ENCODE measurements at regions not wholly inside any gene's neighbourhood (a gene's known extent, or its start where the extent isn't known, plus 50 kb on each side); places are given as distances from the start of the nearest gene placed in this dataset.

DNA sequence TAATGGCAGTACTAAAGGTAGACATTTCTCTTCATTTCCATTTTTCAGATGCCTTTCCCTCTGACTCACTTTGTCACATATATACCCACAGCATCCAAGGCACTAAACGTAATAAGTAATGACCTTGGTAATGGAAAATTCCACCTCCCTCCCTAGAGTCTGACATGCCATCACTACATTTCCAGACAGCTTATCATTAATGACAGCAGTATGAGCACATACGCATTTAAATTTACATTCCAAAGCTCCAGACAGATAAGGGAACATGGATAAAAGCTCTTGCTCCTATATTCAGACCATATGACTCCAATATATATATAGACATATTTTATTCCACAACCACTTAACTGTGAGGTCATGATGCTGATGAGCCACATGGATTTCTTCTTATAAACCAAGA lies 191.7 kb upstream of the GORAB start:
- TF ChIP-seq EZH2 (IDR thresholded peaks at IDR 0.05; ENCODE audit: low read depth, unreplicated experiment) (no peak), POLR2AphosphoS5 (IDR thresholded peaks at IDR 0.05; ENCODE audit: low read depth) (no peak)
- TF ChIP-seq, protein P1, sequence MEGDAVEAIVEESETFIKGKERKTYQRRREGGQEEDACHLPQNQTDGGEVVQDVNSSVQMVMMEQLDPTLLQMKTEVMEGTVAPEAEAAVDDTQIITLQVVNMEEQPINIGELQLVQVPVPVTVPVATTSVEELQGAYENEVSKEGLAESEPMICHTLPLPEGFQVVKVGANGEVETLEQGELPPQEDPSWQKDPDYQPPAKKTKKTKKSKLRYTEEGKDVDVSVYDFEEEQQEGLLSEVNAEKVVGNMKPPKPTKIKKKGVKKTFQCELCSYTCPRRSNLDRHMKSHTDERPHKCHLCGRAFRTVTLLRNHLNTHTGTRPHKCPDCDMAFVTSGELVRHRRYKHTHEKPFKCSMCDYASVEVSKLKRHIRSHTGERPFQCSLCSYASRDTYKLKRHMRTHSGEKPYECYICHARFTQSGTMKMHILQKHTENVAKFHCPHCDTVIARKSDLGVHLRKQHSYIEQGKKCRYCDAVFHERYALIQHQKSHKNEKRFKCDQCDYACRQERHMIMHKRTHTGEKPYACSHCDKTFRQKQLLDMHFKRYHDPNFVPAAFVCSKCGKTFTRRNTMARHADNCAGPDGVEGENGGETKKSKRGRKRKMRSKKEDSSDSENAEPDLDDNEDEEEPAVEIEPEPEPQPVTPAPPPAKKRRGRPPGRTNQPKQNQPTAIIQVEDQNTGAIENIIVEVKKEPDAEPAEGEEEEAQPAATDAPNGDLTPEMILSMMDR (conservative IDR thresholded peaks at IDR 0.05; ENCODE audit: low read depth in 2 of 2), result no peak
- TF ChIP-seq, protein P2, sequence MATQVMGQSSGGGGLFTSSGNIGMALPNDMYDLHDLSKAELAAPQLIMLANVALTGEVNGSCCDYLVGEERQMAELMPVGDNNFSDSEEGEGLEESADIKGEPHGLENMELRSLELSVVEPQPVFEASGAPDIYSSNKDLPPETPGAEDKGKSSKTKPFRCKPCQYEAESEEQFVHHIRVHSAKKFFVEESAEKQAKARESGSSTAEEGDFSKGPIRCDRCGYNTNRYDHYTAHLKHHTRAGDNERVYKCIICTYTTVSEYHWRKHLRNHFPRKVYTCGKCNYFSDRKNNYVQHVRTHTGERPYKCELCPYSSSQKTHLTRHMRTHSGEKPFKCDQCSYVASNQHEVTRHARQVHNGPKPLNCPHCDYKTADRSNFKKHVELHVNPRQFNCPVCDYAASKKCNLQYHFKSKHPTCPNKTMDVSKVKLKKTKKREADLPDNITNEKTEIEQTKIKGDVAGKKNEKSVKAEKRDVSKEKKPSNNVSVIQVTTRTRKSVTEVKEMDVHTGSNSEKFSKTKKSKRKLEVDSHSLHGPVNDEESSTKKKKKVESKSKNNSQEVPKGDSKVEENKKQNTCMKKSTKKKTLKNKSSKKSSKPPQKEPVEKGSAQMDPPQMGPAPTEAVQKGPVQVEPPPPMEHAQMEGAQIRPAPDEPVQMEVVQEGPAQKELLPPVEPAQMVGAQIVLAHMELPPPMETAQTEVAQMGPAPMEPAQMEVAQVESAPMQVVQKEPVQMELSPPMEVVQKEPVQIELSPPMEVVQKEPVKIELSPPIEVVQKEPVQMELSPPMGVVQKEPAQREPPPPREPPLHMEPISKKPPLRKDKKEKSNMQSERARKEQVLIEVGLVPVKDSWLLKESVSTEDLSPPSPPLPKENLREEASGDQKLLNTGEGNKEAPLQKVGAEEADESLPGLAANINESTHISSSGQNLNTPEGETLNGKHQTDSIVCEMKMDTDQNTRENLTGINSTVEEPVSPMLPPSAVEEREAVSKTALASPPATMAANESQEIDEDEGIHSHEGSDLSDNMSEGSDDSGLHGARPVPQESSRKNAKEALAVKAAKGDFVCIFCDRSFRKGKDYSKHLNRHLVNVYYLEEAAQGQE (IDR thresholded peaks at IDR 0.05; ENCODE audit: unreplicated experiment), result no peak
